GM18951 (cell line): ENCODE measurements at regions not wholly inside any gene's neighbourhood (a gene's known extent, or its start where the extent isn't known, plus 50 kb on each side); places are given as distances from the start of the nearest gene placed in this dataset.
"Not testable (repeated sequence)": the region's sequence is repeated elsewhere in the genome, so short reads cannot be mapped to it uniquely, and the experiment has no call there.

Source experiments
- POLR2A ChIP-seq: IDR thresholded peaks from 4 replicates; pipeline ENCODE4 v1.6.1; 2011; ENCODE audit warnings: mild to moderate bottlenecking; ENCODE audit not compliant: insufficient read length, insufficient read depth; ENCODE audit errors: extremely low read depth
- in situ Hi-C: fragments of 300-500 bp; cut with MboI; formaldehyde crosslinking; loops from one replicate; pipeline ENCODE4 v1.12.0; 2022; ENCODE audit warnings: low sequenced_read_pairs, mixed read lengths, inconsistent platforms; ENCODE audit not compliant: unreplicated experiment

DNA sequence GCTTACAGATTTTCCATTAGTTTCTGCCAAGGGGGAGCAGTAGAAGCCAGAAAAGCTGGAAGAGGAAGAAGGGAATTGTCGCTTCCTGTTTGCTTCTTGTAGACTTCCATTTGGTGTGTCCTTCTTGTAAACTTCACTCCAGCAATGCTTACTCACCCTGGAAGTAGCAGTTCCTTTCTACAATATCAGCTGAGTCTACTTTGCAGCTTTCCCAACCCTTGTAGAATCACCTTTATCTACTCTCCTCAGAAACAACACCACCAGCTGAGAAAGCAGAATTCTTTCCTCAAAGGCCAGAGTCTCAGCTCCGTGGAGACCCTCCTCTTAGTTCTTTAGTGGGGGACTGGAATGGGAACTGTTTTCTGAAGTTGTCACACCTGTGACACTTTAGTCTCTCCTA lies 1136.7 kb upstream of the TMPRSS15 start:
- no peak for TF ChIP-seq POLR2A
- in situ Hi-C loops: no loop called here

DNA sequence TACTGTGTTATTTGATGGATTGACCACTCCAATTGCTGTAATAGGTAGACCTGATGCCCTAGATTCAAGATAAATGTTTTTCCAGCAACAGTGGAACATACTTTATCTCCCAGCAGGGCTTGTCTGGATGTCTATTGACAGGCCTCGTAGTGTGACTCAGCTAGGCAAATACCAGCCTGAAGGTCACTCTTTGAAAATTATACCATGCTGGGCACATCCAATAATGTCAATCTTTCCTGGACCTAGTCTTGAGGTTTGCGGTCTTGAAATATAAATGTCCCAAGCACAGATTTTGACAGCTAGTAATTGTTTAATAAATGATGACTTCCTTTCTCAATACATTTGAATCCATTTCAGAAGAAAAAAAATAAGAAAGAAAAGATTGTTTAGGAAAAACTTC lies 1138.0 kb upstream of the TMPRSS15 start:
- in situ Hi-C loops: no loop called here
- no peak for TF ChIP-seq POLR2A

DNA sequence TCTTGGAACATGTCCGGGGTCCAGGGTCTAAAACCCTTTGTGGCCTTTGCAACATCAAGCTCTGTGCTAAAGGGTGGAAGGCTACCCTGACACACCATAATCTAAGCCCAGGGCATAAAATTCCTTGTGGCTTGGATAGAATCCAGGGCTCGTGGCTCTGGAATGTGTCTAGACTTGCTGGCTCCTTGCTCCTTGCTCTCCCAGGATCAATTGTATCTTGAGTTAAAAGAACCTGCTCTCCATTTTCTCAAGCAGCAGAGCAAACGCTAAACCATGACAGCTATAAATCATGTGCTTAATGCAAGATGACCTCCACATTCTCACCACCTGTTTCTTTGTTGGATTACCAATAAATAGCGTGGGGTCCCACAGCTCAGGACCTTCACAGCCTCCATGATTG lies 1140.9 kb upstream of the TMPRSS15 start:
- in situ Hi-C loops: not testable (repeated sequence)

DNA sequence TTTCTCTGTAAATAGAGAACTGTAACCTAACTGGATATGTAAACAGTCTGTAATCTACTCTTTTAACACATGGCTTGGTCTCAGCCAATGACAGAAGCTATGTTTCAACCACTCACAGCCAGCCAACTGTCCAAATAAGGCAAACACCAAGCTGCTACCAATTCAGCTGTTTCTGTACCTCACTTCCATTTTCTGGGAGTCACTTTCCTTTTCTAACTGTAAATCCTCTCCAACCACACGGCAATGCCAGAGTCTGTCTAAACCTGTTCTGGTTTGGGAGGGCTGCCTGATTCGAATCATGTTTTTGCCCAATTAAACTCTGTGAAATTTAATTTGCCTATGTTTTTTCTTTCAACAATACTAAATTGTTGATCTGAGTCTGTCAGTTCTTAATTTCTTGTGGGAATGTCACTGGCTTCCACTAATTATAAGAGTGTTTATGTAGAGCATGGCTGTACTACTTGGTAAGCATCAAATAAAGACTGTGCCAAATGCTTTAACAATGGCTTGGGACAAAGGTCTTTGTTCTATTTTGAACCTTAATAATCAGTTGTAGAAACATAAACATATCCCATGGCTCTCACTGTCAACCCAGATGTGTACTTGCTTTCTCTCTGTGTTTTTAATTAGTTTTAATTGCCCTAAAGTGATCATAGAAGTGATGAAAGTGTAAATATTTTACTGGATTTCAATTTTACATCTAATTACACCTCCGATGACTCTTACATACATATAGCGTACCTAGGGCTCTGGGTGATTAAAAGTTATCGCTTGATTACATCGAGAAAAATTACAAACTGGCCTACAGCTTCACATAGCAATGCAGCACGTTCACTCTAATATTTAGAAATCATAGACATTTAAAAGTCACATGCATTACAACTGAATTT lies 1144.6 kb upstream of the TMPRSS15 start:
- in situ Hi-C loops: no loop called here
- no peak for TF ChIP-seq POLR2A

DNA sequence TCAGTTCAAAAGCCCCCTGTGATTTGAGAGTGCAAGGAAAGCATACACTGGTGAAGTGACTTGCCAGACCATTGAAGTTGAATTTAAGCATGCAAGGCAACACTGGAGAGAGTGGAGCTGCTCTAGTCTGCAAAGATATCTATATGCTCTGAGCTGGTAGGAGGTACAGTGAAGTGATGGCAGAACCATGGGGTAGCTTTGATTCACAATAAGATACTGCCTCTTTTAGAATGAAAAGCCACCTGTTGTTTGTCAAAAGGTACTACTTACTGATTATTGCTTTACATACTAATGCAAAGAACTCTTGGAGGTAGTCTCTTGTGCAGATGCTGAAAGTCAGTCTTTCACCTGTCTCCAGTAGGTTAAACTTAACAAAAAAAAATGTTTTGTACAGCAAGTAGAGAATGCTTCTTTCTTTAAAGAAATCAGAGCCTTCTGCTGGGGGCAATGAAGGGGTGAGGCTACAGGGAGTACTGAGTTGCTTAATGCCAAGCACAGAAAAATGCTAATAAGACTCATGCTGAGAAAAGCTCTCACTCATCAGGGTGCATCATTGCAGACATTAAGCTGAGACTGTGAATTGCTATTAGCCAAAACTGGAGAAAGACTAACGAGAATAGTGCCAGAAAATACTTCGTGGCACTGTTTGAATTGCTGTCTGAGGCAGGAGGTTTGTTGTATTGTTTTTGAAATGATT lies 1150.5 kb upstream of the TMPRSS15 start:
- no peak for TF ChIP-seq POLR2A
- in situ Hi-C loops: no loop called here

DNA sequence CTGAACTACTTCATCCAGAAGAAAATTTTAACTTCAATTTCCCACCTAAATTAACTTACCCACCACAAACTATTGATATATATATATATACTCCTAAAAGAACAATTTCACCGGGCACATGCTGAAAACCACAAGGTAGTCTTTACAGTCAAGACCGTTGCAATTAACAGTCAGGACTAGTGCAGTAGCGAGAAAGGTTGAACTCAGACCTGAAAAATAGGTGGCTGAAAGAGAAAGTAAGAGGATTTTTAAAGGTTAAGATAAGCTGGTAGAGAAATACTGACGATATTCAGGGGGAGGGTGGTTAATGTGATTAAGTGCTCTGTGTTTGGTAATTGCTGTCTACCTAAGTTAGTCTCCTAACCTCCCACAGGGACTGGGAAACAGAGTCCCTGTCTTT lies 1153.5 kb upstream of the TMPRSS15 start:
- no peak for TF ChIP-seq POLR2A
- in situ Hi-C loops: no loop called here

DNA sequence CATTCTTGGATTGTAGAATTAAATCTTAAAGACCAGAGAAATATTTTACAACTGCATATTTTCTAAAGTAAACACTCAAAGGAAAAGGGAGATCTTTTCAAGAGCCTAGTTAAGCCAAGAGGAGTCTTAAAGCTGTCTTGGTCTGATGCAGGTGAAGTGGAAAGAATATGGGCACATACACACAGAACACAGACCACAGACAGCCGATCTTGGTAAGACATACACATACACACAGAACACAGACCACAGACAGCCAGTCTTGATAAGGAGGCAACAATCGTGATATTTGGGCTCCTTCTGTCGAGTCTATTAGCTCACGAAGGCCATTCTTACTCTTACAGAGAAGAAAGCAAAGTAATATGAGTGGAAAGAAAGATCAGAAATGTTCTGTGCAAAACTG lies 1153.9 kb upstream of the TMPRSS15 start:
- TF ChIP-seq POLR2A: no peak
- in situ Hi-C loops: no loop called here

DNA sequence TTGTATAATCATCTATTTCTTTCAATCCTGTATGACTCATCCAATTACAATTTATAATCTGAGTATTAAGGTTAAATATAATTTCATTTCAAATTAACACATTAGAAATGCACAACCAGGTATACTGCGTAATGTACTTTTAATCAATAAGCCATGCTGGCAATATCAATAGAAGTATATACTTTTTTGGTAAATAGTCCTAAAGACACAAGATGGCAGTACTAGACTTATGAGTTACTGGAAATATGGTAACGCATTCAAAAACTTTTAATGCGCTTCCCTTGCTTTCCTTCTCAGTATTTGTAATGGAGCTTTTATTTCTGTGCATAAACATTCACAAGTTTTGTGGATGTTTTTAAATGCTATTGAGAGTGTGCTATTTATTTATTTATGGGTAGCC lies 1162.0 kb upstream of the TMPRSS15 start:
- no peak for TF ChIP-seq POLR2A
- in situ Hi-C loops: no loop called here

DNA sequence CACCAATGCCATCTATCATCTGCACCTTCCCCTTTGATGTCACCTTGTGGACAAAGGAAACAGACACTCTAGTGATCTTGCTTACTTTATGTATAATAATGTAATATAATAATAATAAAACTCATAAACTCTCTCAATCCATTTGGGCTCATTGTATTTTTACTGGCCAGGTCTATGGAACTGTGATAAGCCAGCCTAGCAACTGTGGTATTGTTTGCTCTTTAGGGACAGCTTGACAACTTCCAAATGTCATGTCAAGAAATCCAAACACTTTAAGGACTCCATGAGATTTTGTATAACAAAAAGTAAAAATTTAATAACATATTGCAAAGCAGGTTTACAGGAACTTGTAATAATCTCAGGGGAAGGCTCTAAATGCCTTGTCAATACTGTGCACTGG lies 1163.4 kb upstream of the TMPRSS15 start:
- in situ Hi-C loops: no loop called here
- no peak for TF ChIP-seq POLR2A

DNA sequence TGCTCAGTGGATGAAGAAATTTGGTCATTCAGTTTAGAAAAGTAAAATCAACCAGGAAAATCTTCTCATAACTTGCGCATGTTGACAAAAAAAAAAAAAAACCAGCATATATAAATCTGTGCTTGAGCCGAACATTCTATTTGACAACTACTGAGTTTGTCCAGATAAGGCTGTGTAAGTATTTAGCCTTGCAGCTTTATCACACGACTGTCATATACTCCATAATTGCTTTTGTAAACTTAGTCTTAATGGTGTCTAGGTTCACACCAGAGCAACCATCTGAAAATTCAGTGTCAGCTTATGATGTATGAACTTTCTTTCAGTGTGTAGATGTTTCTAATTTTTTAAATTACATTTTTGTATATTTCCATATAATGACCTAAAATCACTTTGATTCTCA lies 1173.8 kb upstream of the TMPRSS15 start:
- no peak for TF ChIP-seq POLR2A
- in situ Hi-C loops: no loop called here

DNA sequence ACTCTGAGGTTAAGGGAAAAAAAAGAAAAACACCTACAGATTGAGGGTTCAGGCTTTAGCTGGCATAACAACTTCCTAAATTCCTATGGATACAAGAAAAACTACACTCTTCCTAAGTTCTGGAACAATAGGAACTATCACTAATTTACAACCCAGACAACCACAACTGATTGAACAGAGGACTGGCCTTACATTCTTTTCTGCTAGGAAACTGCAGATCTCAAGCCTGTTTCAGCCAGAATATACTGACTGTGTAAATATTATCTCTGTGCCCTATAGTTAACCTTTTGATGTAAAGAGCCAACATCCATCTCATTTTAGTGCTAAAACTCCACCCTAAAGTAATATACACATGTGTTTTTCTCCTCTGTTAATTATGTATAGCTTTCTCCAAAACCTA lies 1186.5 kb upstream of the TMPRSS15 start:
- TF ChIP-seq POLR2A: no peak
- in situ Hi-C loops: no loop called here

DNA sequence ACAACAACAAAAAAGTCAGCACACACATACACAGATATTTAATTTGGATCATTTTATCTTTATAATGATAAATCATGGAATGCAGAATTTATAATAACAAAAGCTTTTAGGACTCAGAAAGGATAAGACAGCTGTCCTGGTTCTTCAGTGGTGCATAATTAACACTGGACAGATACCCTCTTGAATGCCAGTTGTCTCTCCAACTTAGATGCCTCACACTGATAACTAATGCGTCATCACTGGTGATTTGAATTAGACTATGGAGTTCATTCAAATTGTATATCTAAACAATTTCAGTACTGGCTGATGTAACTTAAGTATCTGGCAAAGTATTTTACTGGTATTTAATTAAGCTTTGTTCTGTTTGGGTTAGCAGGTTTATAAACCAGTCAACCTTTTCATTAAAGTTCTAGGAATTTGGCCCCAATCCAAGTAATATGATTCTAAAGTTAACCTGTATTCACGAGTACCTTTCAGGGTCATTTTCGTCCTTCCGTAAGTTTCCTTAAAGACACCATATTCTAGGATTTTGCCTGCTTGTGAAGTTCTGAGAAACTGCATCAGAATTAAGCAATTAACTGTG lies 1199.5 kb upstream of the TMPRSS15 start:
- in situ Hi-C loops: no loop called here
- no peak for TF ChIP-seq POLR2A

DNA sequence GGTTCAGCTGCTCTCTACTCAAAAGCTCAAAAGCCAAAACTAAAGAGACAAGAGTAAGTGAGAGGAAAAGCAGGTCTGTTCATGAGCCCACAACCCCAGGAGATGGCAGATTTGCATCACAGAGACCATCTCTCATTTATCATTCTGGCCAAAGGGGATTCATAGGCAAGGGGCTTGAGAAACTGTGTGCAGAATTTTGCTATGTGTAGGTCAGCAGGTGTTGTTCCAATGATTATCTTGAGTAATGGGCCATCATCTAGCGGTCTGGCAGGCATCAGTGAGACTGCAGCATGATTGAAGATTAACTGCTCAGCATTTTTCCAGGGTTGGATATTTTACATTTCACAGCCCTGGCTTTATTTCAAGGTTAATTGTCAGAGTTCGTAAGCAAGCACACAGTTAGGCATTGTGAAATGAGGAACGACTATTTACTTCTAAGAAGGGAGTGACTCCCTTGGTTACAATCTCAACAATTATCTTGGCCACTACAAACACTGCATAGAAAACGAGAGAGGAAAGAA lies 1204.6 kb upstream of the TMPRSS15 start:
- no peak for TF ChIP-seq POLR2A

DNA sequence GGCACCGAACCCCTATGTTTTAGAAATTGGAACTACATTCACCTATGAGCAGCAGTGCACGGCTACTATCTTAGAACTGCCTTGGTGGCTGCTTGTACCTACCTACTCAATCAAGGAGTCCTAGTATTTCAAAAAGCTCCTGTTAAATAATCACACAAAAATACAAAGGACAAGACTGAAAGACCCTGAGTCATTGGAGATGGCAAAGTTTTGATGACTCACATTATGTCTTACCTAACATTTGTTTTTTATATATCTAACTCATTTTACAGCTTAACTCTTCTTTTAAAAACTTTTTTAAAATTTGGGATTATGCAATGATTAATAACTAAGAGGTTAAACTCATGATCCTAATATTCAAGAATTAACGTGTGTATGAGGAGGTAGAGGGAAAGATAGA lies 1206.0 kb upstream of the TMPRSS15 start:
- no peak for TF ChIP-seq POLR2A
- in situ Hi-C loops: no loop called here

More for the DNA sequence above, 1204.6 kb upstream of the TMPRSS15 start:
- in situ Hi-C loops: no loop called here
